Stimulated activated naive B cell treated with anti-CD40 and anti-IgM and Interleukin-4, amounts not matched to agents 10 μg/mL and 1 μg/mL and 100 μg/mL, for 72 hours (primary cell): ENCODE measurements at regions not wholly inside any gene's neighbourhood (a gene's known extent, or its start where the extent isn't known, plus 50 kb on each side); places are given as distances from the start of the nearest gene placed in this dataset.

ENCODE experiments used
- ATAC-seq, 2 donors: fragments of 150-1000 bp; cut with Tn5 transposase; replicated peaks; 2 replicates each; pipeline ENCODE4 v1.10.0; 2021; ENCODE audit warnings: moderate library complexity in 1 of 2
- DNase-seq: peaks from one replicate; pipeline ENCODE4 v3.0.0; 2021
- H3K27ac Mint-ChIP-seq: one replicate; pipeline ENCODE4 v1.8.0; 2022; ENCODE audit warnings: mild to moderate bottlenecking, mixed read lengths
- H3K27me3 Mint-ChIP-seq, 2 donors: one replicate each; pipeline ENCODE4 v1.8.0; 2022; ENCODE audit warnings: mixed read lengths in 2 of 2
- H3K36me3 Mint-ChIP-seq, 2 donors: one replicate each; pipeline ENCODE4 v1.8.0; 2022; ENCODE audit warnings: mixed read lengths in 2 of 2, mild to moderate bottlenecking in 1 of 2
- H3K4me1 Mint-ChIP-seq, 2 donors: one replicate each; pipeline ENCODE4 v1.8.0; 2022; ENCODE audit warnings: mixed read lengths in 2 of 2, mild to moderate bottlenecking in 1 of 2
- H3K4me3 Mint-ChIP-seq, 2 donors: one replicate each; pipeline ENCODE4 v1.8.0; 2022; ENCODE audit warnings: mild to moderate bottlenecking in 2 of 2, mixed read lengths in 2 of 2, moderate library complexity in 1 of 2
- H3K9me3 Mint-ChIP-seq, 2 donors: one replicate each; pipeline ENCODE4 v1.8.0; 2022; ENCODE audit warnings: mixed read lengths in 2 of 2, mild to moderate bottlenecking in 1 of 2

- H3K4me3 Mint-ChIP-seq: no peak overlapping the region
- H3K27ac Mint-ChIP-seq: no peak overlapping the region
- H3K4me1 Mint-ChIP-seq: no peaks in the 10 kb centered on the region
- DNase-seq (no peak), ATAC-seq (no peak)
- H3K9me3 Mint-ChIP-seq: no peaks in the 10 kb centered on the region
- no peaks in the 10 kb centered on the region for H3K36me3 Mint-ChIP-seq
- peaks cover 5 to 7% of the 10 kb centered on the region in 2 donors for H3K27me3 Mint-ChIP-seq
These were observed 306.9 kb downstream of the FGFR2 start for GRCh38 chr10:121291376-121291775.

DNA sequence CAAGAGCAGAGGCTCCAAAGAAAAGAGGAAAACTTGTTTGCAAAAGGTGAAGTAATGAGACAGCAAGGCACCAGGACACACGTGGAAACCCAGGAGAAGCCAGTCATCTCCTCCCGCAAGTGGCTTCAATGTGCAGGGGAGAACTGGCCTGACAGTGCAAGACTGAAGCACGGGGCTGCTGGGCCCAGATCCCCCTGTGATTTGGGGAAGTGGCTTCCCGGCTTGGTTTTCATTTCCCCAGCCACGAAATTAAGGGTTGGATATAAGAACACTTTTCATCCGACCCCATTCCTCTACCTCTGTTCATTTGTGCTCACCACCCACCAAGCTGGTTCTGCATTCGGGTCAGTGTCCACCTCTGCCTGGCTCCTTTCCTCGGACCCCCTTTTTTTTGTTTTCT is 306.4 kb downstream of the FGFR2 start:
- DNase-seq: no peak
- no peaks in the 10 kb centered on the region for H3K36me3 Mint-ChIP-seq

GRCh38 chr10:121292321-121292720 is 305.9 kb downstream of the FGFR2 start:
- no peaks in the 10 kb centered on the region for H3K36me3 Mint-ChIP-seq
- peaks cover 5 to 7% of the 10 kb centered on the region in 2 donors for H3K27me3 Mint-ChIP-seq

More for the DNA sequence above, 306.4 kb downstream of the FGFR2 start:
- Mint-ChIP-seq H3K9me3 (no peaks in the 10 kb centered on the region), H3K4me3 (no peak overlapping the region), H3K27ac (no peak overlapping the region), H3K27me3 (peaks cover 5 to 7% of the 10 kb centered on the region in 2 donors), H3K4me1 (no peaks in the 10 kb centered on the region)
- ATAC-seq: no peak

GRCh38 chr10:121293110-121293509 is 305.1 kb downstream of the FGFR2 start:
- no peak for DNase-seq
- H3K9me3 Mint-ChIP-seq: no peaks in the 10 kb centered on the region
- no peaks in the 10 kb centered on the region for H3K4me1 Mint-ChIP-seq
- no peak for ATAC-seq
- no peak overlapping the region for H3K27ac Mint-ChIP-seq
- H3K4me3 Mint-ChIP-seq: no peak overlapping the region
- no peaks in the 10 kb centered on the region for H3K36me3 Mint-ChIP-seq
- peaks cover 5 to 7% of the 10 kb centered on the region in 2 donors for H3K27me3 Mint-ChIP-seq

More at GRCh38 chr10:121292321-121292720, 305.9 kb downstream of the FGFR2 start:
- ATAC-seq (no peak), DNase-seq (no peak)
- Mint-ChIP-seq H3K9me3 (no peaks in the 10 kb centered on the region), H3K27ac (no peak overlapping the region), H3K4me1 (no peaks in the 10 kb centered on the region), H3K4me3 (no peak overlapping the region)

GRCh38 chr10:121294630-121295029 is 303.6 kb downstream of the FGFR2 start:
- peaks cover 5 to 7% of the 10 kb centered on the region in 2 donors for H3K27me3 Mint-ChIP-seq

GRCh38 chr10:121296378-121296777 is 301.9 kb downstream of the FGFR2 start:
- no peak for DNase-seq
- H3K4me1 Mint-ChIP-seq: no peaks in the 10 kb centered on the region
- H3K4me3 Mint-ChIP-seq: no peak overlapping the region
- no peaks in the 10 kb centered on the region for H3K36me3 Mint-ChIP-seq
- H3K9me3 Mint-ChIP-seq: peaks cover 0 to 2% of the 10 kb centered on the region in 2 donors
- H3K27me3 Mint-ChIP-seq: peaks cover 5 to 7% of the 10 kb centered on the region in 2 donors
- no peak overlapping the region for H3K27ac Mint-ChIP-seq
- no peak for ATAC-seq

More at GRCh38 chr10:121294630-121295029, 303.6 kb downstream of the FGFR2 start:
- no peak overlapping the region for H3K4me3 Mint-ChIP-seq
- ATAC-seq: no peak
- DNase-seq: no peak
- H3K27ac Mint-ChIP-seq: no peak overlapping the region
- peaks cover 0 to 2% of the 10 kb centered on the region in 2 donors for H3K9me3 Mint-ChIP-seq
- H3K36me3 Mint-ChIP-seq: no peaks in the 10 kb centered on the region
- no peaks in the 10 kb centered on the region for H3K4me1 Mint-ChIP-seq

- no peaks in the 10 kb centered on the region for H3K36me3 Mint-ChIP-seq
- ATAC-seq (no peak), DNase-seq (no peak)
- no peak overlapping the region for H3K4me3 Mint-ChIP-seq
- peaks cover 0 to 2% of the 10 kb centered on the region in 2 donors for H3K9me3 Mint-ChIP-seq
- H3K27me3 Mint-ChIP-seq: peaks cover 5 to 7% of the 10 kb centered on the region in 2 donors
- no peak overlapping the region for H3K27ac Mint-ChIP-seq
- H3K4me1 Mint-ChIP-seq: no peaks in the 10 kb centered on the region
These were observed 301.2 kb downstream of the FGFR2 start for GRCh38 chr10:121296881-121297585.

DNA sequence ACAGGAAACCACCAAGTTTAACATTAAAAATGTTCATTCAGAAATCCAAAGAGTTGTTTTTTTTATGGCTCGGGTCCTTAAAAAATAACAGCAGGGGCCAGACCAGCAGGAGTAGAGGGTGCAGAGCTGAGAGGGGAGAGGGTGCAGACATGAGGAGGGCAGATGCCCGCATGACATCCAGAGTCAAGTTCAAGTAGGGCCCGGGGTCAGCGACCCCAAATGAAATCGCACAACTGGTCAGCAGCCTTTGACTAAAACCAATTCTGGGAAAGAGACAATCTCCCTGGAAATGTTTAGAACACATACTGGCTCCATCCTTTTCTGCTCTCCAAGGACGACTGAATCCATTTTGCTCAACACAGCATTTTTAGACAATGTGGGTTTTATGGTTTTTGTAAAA is 297.5 kb downstream of the FGFR2 start:
- ATAC-seq (no peak), DNase-seq (no peak)
- Mint-ChIP-seq H3K27me3 (no peaks in the 10 kb centered on the region), H3K27ac (no peak overlapping the region), H3K4me1 (no peaks in the 10 kb centered on the region), H3K9me3 (peaks cover 0 to 2% of the 10 kb centered on the region in 2 donors), H3K4me3 (no peak overlapping the region), H3K36me3 (no peaks in the 10 kb centered on the region)

DNA sequence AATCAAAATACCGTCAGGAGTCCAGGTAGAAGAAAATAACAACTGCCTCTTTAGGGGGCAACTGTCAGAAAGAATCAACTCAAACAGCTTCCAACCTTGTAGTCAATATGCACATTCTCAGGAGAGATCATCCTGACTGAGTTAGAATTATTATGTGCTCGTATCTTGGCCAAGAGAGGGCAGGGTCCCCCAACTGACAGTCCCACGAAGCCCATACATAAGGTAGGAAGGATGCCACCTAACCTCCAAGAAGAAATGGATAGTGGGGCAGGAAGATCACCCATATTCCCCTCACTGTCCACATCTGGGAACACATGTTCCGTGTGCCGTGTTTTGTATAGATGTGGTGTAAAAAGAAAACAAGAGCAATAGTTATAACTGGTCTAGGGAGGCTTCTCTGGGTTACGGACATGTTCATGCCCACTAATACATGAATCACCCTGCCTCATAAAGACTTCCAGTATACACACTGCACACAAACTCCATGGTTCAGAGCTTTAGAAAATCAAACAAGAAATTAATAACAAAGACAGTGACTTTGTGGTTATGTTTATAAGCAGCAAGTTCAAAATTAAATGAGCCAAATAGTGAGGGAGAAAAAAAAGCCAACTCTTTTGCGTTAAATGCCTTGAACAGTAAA is 295.6 kb downstream of the FGFR2 start:
- peaks cover 0 to 2% of the 10 kb centered on the region in 2 donors for H3K9me3 Mint-ChIP-seq
- no peak overlapping the region for H3K4me3 Mint-ChIP-seq
- H3K27me3 Mint-ChIP-seq: no peaks in the 10 kb centered on the region
- no peaks in the 10 kb centered on the region for H3K36me3 Mint-ChIP-seq
- H3K27ac Mint-ChIP-seq: no peak overlapping the region
- DNase-seq (no peak), ATAC-seq (no peak)
- no peaks in the 10 kb centered on the region for H3K4me1 Mint-ChIP-seq

DNA sequence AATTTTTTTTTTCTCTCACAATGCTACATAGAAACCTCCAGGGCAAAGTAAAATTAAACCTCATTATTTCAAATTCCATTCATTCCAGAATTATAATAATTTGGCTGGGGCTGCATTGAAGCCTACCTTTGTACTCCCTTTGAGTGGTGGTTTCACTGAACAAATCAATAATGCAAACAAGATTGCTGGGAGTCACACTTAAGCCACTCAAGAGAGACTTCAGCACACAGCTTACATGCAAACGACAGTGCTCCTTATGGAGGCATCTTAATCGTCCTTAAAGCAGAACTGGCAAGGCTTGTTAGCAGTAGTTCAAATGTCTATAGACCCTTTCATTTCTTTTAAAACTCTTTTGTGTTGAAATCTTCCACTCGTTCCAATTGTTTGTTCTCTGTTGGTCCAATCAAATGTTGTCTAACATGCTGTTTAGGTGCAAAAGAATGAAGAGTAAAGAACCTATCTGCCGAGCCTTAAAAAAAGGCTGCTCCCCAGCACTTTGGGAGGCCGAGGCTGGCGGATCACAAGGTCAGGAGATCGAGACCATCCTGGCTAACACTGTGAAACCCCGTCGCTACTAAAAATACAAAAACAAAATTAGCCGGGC is 294.9 kb downstream of the FGFR2 start:
- H3K27ac Mint-ChIP-seq: no peak overlapping the region
- no peak for DNase-seq
- peaks cover 0 to 2% of the 10 kb centered on the region in 2 donors for H3K9me3 Mint-ChIP-seq
- no peak for ATAC-seq
- H3K27me3 Mint-ChIP-seq: no peaks in the 10 kb centered on the region
- H3K4me1 Mint-ChIP-seq: no peaks in the 10 kb centered on the region
- H3K36me3 Mint-ChIP-seq: no peaks in the 10 kb centered on the region
- H3K4me3 Mint-ChIP-seq: no peak overlapping the region

GRCh38 chr10:121305066-121305465 is 293.2 kb downstream of the FGFR2 start:
- no peaks in the 10 kb centered on the region for H3K36me3 Mint-ChIP-seq
- no peak overlapping the region for H3K4me3 Mint-ChIP-seq
- H3K27ac Mint-ChIP-seq: no peak overlapping the region
- no peak for ATAC-seq
- H3K9me3 Mint-ChIP-seq: peaks cover 0 to 5% of the 10 kb centered on the region in 2 donors
- no peaks in the 10 kb centered on the region for H3K4me1 Mint-ChIP-seq
- H3K27me3 Mint-ChIP-seq: peaks cover 0 to 3% of the 10 kb centered on the region in 2 donors
- DNase-seq: no peak

DNA sequence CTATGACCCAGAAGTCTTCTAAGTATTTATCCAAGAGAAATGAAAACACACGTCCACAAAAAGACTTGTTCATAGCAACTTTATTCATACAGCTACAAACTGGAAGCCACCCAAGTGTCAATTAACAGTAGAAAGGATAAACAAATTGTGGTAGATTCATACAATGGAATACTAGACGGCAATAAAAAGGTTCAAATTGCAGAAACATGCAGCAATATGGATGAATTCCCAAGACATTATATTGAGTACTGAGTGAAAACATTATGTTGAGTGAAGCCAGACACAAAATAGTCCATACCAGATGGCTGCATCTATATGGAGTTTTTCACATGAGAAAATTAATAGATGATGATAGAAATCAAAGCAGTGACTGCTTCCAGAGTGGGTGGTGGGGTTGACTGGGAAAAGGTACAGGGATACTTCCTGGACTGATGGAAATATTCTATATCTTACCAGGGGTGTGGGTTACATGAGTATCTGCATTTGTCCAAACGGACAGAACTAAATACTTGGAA is 292.0 kb downstream of the FGFR2 start:
- Mint-ChIP-seq H3K4me3 (no peak overlapping the region), H3K36me3 (no peaks in the 10 kb centered on the region), H3K4me1 (no peaks in the 10 kb centered on the region), H3K27me3 (peaks cover 0 to 3% of the 10 kb centered on the region in 2 donors), H3K9me3 (peaks cover 0 to 5% of the 10 kb centered on the region in 2 donors), H3K27ac (no peak overlapping the region)
- ATAC-seq (no peak), DNase-seq (no peak)

DNA sequence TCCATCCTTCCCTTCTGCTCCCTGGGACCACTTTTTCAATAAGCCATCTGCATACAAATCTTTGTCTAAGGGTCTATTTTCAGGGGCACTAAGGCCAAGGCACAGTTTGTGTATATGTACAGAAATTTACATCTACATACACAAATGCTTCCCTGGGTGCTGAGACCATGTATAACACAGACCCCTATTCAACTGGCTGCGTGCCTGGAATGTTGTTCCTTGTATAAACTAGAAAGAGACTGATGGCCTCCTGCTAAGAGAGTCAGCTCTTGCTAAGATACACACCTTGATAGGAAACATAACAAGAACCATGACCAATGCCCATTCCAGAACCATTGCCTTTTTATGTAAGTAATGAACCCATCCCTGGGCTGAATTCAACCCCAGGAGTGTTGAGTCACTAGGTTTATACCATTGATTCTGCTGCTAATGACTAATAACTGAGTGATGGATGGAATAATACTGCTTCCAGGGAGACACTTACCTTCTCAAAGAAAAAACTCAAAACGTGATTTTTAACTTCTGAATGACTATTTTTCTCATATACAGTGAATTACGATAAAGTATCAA is 290.7 kb downstream of the FGFR2 start:
- H3K4me3 Mint-ChIP-seq: no peak overlapping the region
- no peak for ATAC-seq
- no peak for DNase-seq
- no peak overlapping the region for H3K27ac Mint-ChIP-seq
- no peaks in the 10 kb centered on the region for H3K36me3 Mint-ChIP-seq
- peaks cover 0 to 5% of the 10 kb centered on the region in 2 donors for H3K9me3 Mint-ChIP-seq
- H3K27me3 Mint-ChIP-seq: peaks cover 0 to 3% of the 10 kb centered on the region in 2 donors
- no peaks in the 10 kb centered on the region for H3K4me1 Mint-ChIP-seq

DNA sequence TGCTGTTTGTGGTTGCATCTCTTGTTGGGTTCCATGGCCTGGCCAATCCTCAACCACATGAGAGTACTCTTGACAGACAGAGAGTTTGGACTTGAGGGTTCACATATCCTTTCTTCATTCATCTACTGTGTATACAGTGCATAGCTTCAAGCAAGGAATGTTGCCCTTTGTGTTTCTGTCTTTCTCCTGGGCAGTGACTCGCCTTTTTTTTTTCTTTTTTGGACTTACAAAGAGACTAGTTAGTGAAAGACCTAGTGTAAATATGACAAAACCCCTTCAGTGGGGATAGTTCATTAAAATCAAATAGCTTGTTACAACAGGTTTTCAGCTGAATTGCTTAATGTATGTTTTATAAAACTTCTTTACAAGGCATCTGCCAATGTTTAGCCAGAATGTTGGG is 290.2 kb downstream of the FGFR2 start:
- no peak for ATAC-seq
- Mint-ChIP-seq H3K9me3 (peaks cover 0 to 5% of the 10 kb centered on the region in 2 donors), H3K27ac (no peak overlapping the region), H3K36me3 (no peaks in the 10 kb centered on the region), H3K4me1 (no peaks in the 10 kb centered on the region), H3K4me3 (no peak overlapping the region), H3K27me3 (peaks cover 0 to 3% of the 10 kb centered on the region in 2 donors)
- DNase-seq: no peak
